OCI-M1 (cell line): ENCODE measurements at regions not wholly inside any gene's neighbourhood (a gene's known extent, or its start where the extent isn't known, plus 50 kb on each side); places are given as distances from the start of the nearest gene placed in this dataset.

Experiments
- DNase-seq: peaks from one replicate; lab custom pipeline; 2025; lab: John Stamatoyannopoulos, UW

- no peak for DNase-seq
Measured at GRCh38 chr1:163813251-163813650, 491.5 kb downstream of the NUF2 start.

GRCh38 chr1:163820226-163820625 lies 498.5 kb downstream of the NUF2 start:
- peak; percentile 54 for DNase-seq

GRCh38 chr1:163820766-163821165 lies 499.0 kb downstream of the NUF2 start:
- DNase-seq = peak; percentile 60

- DNase-seq = no peak
Measured at GRCh38 chr1:163821679-163822078, 499.9 kb downstream of the NUF2 start.

- DNase-seq = peak; percentile 27
Measured at GRCh38 chr1:163823017-163823416, 501.3 kb downstream of the NUF2 start.

- no peak for DNase-seq
Measured at GRCh38 chr1:163824006-163824405, 502.3 kb downstream of the NUF2 start.

GRCh38 chr1:163824490-163824889 lies 502.7 kb downstream of the NUF2 start:
- DNase-seq = no peak

GRCh38 chr1:163826500-163826899 lies 504.7 kb downstream of the NUF2 start:
- peak; percentile 78 for DNase-seq

GRCh38 chr1:163834778-163835177 lies 513.0 kb downstream of the NUF2 start:
- DNase-seq = no peak

GRCh38 chr1:163836481-163836880 lies 514.7 kb downstream of the NUF2 start:
- no peak for DNase-seq

GRCh38 chr1:163837206-163837605 lies 515.5 kb downstream of the NUF2 start:
- DNase-seq = no peak

GRCh38 chr1:163842571-163842970 lies 520.8 kb downstream of the NUF2 start:
- DNase-seq = no peak

- peak; percentile 32 for DNase-seq
Measured at GRCh38 chr1:163844459-163844858, 522.7 kb downstream of the NUF2 start.

GRCh38 chr1:163845279-163845678 lies 523.5 kb downstream of the NUF2 start:
- DNase-seq = no peak

- DNase-seq = no peak
Measured at GRCh38 chr1:163863731-163864130, 542.0 kb downstream of the NUF2 start.

GRCh38 chr1:163864207-163864606 lies 542.5 kb downstream of the NUF2 start:
- DNase-seq = peak; percentile 22

- DNase-seq = no peak
Measured at GRCh38 chr1:163866564-163866963, 544.8 kb downstream of the NUF2 start.

GRCh38 chr1:163870666-163871065 lies 548.9 kb downstream of the NUF2 start:
- DNase-seq = no peak

GRCh38 chr1:163872067-163872466 lies 550.3 kb downstream of the NUF2 start:
- DNase-seq = no peak

GRCh38 chr1:163874070-163874469 lies 552.3 kb downstream of the NUF2 start:
- DNase-seq = no peak

- DNase-seq = no peak
Measured at GRCh38 chr1:163875200-163875926, 553.6 kb downstream of the NUF2 start.

GRCh38 chr1:163875927-163876320 lies 554.2 kb downstream of the NUF2 start:
- DNase-seq = peak; percentile 10

- DNase-seq = no peak
Measured at GRCh38 chr1:163876546-163876945, 554.8 kb downstream of the NUF2 start.

GRCh38 chr1:163877016-163877415 lies 555.3 kb downstream of the NUF2 start:
- no peak for DNase-seq
